ENCODE measurements at regions not wholly inside any gene's neighbourhood (a gene's known extent, or its start where the extent isn't known, plus 50 kb on each side); places are given as distances from the start of the nearest gene placed in this dataset.

GRCh38 chr2:59690849-59691248 lies 862.6 kb downstream of the BCL11A start:
- Mint-ChIP-seq H3K4me3 (no peak overlapping the region), H3K36me3 (no peaks in the 10 kb centered on the region), H3K27me3 (peaks cover 2% of the 10 kb centered on the region), H3K4me1 (no peaks in the 10 kb centered on the region), H3K9me3 (peaks cover 5% of the 10 kb centered on the region), H3K27ac (no peak overlapping the region)

DNA sequence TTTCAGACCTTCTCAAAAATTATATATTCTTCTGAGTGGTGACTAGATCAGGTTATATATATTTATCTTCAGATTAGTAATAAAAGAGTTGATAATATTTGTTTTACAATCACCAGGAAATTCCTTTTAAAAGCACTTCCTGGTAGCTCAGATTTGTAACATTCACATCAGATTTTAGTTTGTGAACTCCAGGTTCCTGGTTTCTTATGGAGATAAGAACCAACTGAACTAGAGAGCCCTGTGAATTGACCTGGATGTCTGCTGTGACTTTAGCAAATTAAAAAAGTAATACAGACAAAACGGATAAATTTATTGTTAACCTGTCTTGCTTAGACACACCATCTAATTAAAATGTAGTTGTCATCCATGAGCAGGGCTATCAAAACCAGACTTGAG lies 868.7 kb downstream of the BCL11A start:
- H3K9me3 Mint-ChIP-seq: peaks cover 10% of the 10 kb centered on the region
- H3K36me3 Mint-ChIP-seq: no peaks in the 10 kb centered on the region
- H3K4me1 Mint-ChIP-seq: no peaks in the 10 kb centered on the region
- H3K4me3 Mint-ChIP-seq: no peak overlapping the region
- H3K27ac Mint-ChIP-seq: no peak overlapping the region
- peaks cover 4% of the 10 kb centered on the region for H3K27me3 Mint-ChIP-seq

GRCh38 chr2:59684116-59684770 lies 869.2 kb downstream of the BCL11A start:
- peaks cover 10% of the 10 kb centered on the region for H3K9me3 Mint-ChIP-seq
- no peak overlapping the region for H3K4me3 Mint-ChIP-seq
- no peaks in the 10 kb centered on the region for H3K36me3 Mint-ChIP-seq

GRCh38 chr2:59680863-59681262 lies 872.6 kb downstream of the BCL11A start:
- Mint-ChIP-seq H3K9me3 (peaks cover 10% of the 10 kb centered on the region), H3K27me3 (peaks cover 2% of the 10 kb centered on the region), H3K36me3 (no peaks in the 10 kb centered on the region), H3K4me1 (no peaks in the 10 kb centered on the region), H3K27ac (no peak overlapping the region), H3K4me3 (no peak overlapping the region)

More at GRCh38 chr2:59684116-59684770, 869.2 kb downstream of the BCL11A start:
- H3K27ac Mint-ChIP-seq: no peak overlapping the region
- no peaks in the 10 kb centered on the region for H3K4me1 Mint-ChIP-seq
- peaks cover 4% of the 10 kb centered on the region for H3K27me3 Mint-ChIP-seq

GRCh38 chr2:59677158-59677557 lies 876.3 kb downstream of the BCL11A start:
- Mint-ChIP-seq H3K4me1 (no peaks in the 10 kb centered on the region), H3K9me3 (peaks cover 5% of the 10 kb centered on the region), H3K36me3 (no peaks in the 10 kb centered on the region), H3K27me3 (no peaks in the 10 kb centered on the region), H3K4me3 (no peak overlapping the region), H3K27ac (no peak overlapping the region)

DNA sequence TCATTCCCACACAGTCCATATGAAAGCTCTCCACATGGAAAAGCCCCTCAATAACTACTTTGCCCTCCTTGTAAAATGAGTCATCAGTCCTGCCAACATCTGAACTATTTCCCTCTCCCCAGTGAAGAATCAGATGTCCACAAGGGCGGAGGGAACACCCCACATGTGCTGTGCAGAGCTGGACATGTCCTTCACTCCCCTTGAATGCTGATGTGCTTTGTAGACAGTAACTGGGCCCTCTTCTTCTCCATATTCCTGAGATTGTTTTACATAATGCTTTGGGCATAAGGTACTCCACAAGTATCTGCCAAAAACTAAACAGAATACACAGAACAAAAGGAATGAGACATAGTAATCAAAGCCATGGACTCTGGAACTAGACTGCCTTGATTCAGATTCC lies 879.4 kb downstream of the BCL11A start:
- Mint-ChIP-seq H3K27me3 (no peaks in the 10 kb centered on the region), H3K9me3 (no peaks in the 10 kb centered on the region), H3K4me3 (no peak overlapping the region), H3K27ac (no peak overlapping the region), H3K4me1 (no peaks in the 10 kb centered on the region), H3K36me3 (no peaks in the 10 kb centered on the region)

DNA sequence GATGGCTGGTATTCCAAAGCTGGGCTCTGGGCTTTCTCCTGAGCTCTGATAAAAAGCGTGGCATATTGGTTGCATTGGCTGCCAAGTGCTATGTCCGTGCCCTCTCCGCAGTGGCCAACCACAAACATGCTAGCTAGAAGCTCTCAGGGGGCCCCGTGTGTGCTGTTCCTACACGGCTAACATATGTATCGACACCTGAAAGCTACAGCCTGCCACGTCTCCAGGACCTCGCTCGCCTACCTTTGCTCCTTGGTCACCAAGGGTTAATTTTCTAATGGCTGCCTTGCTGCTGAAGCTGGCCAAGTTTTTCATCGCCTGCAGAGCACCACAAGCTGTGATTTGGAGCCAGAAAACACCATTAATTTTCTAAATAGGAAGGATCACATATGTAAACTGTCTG lies 888.4 kb downstream of the BCL11A start:
- H3K9me3 Mint-ChIP-seq: no peaks in the 10 kb centered on the region
- H3K36me3 Mint-ChIP-seq: no peaks in the 10 kb centered on the region
- no peaks in the 10 kb centered on the region for H3K27me3 Mint-ChIP-seq
- H3K4me1 Mint-ChIP-seq: no peaks in the 10 kb centered on the region
- H3K4me3 Mint-ChIP-seq: no peak overlapping the region
- H3K27ac Mint-ChIP-seq: no peak overlapping the region

DNA sequence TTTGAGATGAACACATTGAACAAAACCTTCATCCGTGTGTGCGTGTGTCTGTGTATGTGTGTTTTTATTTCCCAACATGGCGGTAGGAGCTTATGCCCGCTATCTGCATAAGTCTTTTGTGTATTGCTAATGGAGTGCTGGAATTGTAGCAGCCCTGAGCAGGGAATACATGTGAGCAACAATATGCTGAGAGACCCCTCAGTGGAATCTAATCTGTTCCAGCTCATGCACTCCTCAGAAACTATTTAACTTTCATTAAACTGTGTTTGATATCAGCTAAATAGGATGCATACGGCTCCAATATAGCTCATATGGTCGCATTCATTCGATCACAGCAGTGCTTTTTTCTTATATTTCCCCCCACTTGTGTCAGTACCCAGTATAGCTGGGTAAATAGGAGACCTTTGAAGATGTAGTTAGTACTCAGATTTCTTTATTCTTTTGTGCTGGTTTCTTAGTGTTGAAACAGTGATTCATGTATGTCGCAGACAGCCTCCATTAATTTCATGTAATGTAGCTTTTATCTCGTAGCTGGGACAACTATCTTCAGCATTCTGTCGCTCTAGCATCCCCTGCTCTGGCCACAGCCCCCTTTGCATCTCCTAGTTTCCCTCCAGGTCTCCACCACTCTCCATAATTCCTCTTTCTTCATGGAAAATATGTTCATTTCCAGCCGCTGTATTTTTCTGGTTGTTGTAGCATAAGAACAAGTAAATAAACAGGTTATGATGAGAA lies 891.2 kb downstream of the BCL11A start:
- no peak overlapping the region for H3K27ac Mint-ChIP-seq
- H3K4me1 Mint-ChIP-seq: no peaks in the 10 kb centered on the region
- H3K27me3 Mint-ChIP-seq: no peaks in the 10 kb centered on the region
- no peaks in the 10 kb centered on the region for H3K36me3 Mint-ChIP-seq
- no peaks in the 10 kb centered on the region for H3K9me3 Mint-ChIP-seq
- no peak overlapping the region for H3K4me3 Mint-ChIP-seq

DNA sequence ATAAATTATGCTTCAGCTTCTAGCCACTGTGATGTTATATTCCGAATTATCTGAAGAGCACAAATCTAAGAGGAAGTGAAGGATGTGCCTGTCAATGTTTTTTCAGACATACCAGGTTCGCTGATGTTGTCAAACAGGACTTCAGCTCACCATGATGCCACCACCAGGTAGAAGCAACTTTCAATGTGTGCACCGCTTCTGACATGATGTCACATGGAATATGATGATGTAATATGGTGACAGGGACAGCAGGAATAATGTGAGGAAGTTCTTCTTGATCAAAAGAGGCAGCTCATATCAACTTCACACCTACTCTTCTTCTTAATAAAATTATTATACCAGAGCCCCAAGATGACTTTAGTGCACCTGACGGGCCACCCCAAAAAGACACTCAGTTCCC lies 893.2 kb downstream of the BCL11A start:
- no peaks in the 10 kb centered on the region for H3K27me3 Mint-ChIP-seq
- H3K27ac Mint-ChIP-seq: no peak overlapping the region
- no peaks in the 10 kb centered on the region for H3K36me3 Mint-ChIP-seq
- no peaks in the 10 kb centered on the region for H3K4me1 Mint-ChIP-seq
- no peak overlapping the region for H3K4me3 Mint-ChIP-seq
- H3K9me3 Mint-ChIP-seq: no peaks in the 10 kb centered on the region

- Mint-ChIP-seq H3K4me1 (no peaks in the 10 kb centered on the region), H3K27ac (no peak overlapping the region), H3K27me3 (no peaks in the 10 kb centered on the region), H3K4me3 (no peak overlapping the region), H3K36me3 (no peaks in the 10 kb centered on the region), H3K9me3 (no peaks in the 10 kb centered on the region)
Measured at GRCh38 chr2:59658906-59659635, 894.4 kb downstream of the BCL11A start.

- Mint-ChIP-seq H3K27me3 (peaks cover 1% of the 10 kb centered on the region), H3K4me1 (no peaks in the 10 kb centered on the region), H3K36me3 (no peaks in the 10 kb centered on the region), H3K27ac (no peak overlapping the region), H3K9me3 (no peaks in the 10 kb centered on the region), H3K4me3 (no peak overlapping the region)
Measured at GRCh38 chr2:59655809-59656208, 897.6 kb downstream of the BCL11A start.

DNA sequence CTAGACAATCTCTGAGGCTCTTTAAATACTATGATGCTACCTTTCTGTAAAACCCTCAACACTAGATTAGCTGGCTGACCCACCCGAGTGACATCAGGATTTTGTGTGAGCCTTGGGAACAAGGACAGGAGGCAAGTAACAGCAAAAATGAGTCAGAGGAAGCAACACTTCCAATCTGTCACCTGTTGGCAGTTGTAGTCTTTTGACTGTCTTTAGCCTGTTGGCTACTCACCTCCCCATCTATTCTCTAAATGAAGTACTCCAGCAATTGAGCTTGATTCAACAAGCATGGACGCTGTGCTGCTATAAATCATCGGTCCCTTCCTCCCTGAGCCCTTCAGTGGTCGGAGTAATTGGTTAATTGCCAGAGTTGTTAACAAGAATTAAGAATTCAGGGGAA lies 898.7 kb downstream of the BCL11A start:
- Mint-ChIP-seq H3K27ac (no peak overlapping the region), H3K36me3 (no peaks in the 10 kb centered on the region), H3K4me3 (no peak overlapping the region)

GRCh38 chr2:59653164-59653563 lies 900.3 kb downstream of the BCL11A start:
- no peaks in the 10 kb centered on the region for H3K36me3 Mint-ChIP-seq

More for the DNA sequence above, 898.7 kb downstream of the BCL11A start:
- H3K4me1 Mint-ChIP-seq: no peaks in the 10 kb centered on the region
- peaks cover 1% of the 10 kb centered on the region for H3K27me3 Mint-ChIP-seq
- no peaks in the 10 kb centered on the region for H3K9me3 Mint-ChIP-seq

GRCh38 chr2:59630789-59631188 lies 922.7 kb downstream of the BCL11A start:
- Mint-ChIP-seq H3K4me3 (no peak overlapping the region), H3K27me3 (no peaks in the 10 kb centered on the region), H3K4me1 (no peaks in the 10 kb centered on the region), H3K9me3 (peaks cover 16% of the 10 kb centered on the region), H3K27ac (no peak overlapping the region), H3K36me3 (no peaks in the 10 kb centered on the region)

More at GRCh38 chr2:59653164-59653563, 900.3 kb downstream of the BCL11A start:
- H3K9me3 Mint-ChIP-seq: no peaks in the 10 kb centered on the region
- peaks cover 1% of the 10 kb centered on the region for H3K27me3 Mint-ChIP-seq
- no peak overlapping the region for H3K27ac Mint-ChIP-seq
- no peak overlapping the region for H3K4me3 Mint-ChIP-seq
- no peaks in the 10 kb centered on the region for H3K4me1 Mint-ChIP-seq

DNA sequence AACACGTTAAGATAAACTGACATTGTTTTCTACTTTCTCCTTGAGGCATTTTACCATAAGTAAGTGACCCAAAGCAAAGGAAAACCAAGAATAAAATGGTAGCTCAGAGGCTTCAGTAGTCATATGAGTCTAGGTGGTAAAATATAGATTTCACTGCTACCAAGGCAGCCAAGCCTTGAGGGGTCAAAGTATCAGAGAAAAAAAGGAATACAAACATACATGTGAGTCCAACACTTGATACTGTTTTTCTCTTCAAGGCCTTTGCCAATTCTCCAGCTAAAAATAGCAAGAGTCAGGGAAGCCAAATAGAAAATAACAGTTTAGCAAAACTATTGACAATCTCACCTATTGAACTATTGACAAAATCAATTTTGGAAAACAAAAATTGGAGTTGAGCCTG lies 925.9 kb downstream of the BCL11A start:
- Mint-ChIP-seq H3K9me3 (peaks cover 16% of the 10 kb centered on the region), H3K27me3 (peaks cover 2% of the 10 kb centered on the region), H3K36me3 (no peaks in the 10 kb centered on the region), H3K4me3 (no peak overlapping the region), H3K27ac (no peak overlapping the region), H3K4me1 (no peaks in the 10 kb centered on the region)
